OCI-M2 (cell line): ENCODE measurements at regions not wholly inside any gene's neighbourhood (a gene's known extent, or its start where the extent isn't known, plus 50 kb on each side); places are given as distances from the start of the nearest gene placed in this dataset.

Source experiments
- DNase-seq: peaks from one replicate; lab custom pipeline; 2025; ENCODE audit not compliant: unreplicated experiment; lab: John Stamatoyannopoulos, UW

DNA sequence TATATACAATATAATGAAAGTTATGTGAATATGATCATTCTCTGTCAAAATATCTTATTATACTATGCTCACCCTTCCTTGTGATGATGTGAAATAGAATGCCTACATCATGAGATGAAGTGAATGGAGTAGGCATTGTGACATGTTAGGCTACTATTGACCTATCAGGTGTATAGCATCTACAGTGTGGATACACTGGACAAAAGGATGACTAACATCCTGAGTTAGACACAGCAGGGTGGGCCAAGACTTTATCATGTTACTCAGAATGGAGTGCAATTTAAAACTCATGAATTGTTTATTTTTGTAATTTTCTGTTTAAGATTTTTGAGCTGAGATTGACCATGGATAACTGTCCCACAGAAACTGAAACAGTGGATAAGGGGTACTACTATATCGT lies 53.4 kb upstream of the NAV3 start:
- DNase-seq, result no peak

GRCh38 chr12:77774761-77775160 lies 55.9 kb upstream of the NAV3 start:
- DNase-seq, result no peak

- no peak for DNase-seq
Observed at GRCh38 chr12:77772676-77773298, 57.9 kb upstream of the NAV3 start.

GRCh38 chr12:77768558-77768957 lies 62.1 kb upstream of the NAV3 start:
- DNase-seq, result no peak

DNA sequence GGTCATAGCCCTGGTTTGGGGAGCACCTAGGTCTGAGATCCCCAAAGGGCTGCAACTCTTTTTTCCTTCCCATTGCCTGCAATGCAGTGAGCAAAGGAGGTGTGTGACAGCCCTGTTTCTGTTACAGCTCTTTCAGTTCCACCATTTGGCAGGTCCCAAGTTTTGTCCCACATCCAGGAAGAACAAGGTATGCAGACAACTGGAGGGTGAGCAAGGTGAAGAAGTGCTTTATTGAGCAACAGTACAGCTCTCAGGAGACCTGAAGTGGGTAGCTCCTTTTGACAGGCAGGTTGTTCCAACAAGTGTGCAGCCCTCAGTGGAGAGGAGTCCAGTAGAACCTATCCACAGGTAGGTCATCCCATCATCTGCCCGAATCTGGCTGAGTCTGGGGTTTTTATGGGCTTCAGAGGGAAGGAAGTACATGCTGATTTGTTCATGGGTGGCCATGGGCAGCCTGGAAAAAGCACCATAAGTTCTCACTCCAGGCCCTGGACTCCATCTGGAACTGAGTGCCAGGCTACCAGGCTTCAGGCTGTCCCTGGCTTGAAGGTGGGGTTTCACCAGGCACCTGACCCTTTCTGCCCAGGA lies 62.8 kb upstream of the NAV3 start:
- no peak for DNase-seq

DNA sequence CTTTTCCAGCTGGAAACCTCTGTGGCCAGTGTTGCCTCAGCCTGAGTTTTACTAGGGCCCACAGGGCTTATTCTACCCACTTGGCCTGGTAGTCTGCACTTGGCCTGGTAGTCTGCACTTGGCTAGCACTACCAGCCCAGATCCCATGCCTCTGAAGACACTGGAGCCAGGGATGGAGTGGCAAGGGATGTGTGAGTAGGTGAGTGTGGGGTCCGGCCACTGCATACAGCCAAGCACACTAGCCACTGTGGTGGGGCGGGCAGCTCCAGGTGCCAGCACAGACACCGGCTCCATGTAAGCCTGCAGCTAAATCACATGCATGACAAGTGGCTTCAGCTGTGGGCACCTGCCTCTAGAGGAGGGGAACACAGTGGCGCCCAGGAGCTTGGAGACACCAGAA lies 63.4 kb upstream of the NAV3 start:
- no peak for DNase-seq

DNA sequence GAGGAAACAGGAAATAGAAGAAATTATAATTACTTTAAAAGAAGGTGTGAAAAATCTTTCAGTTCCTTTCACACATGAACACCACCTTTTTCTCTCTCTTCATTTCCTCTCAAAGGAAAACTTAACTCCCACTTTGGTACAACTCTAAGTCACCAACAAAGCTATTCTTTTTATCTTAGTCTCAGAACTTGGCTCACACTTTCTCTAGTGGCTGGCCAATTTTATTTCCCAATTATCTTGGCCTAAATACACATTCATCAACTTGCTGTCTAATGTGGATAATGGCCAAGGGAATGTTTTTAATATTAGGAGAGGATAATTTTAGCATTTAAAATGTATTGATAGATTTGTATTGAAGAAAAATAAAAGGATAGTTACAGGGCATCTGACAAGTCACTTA lies 64.5 kb upstream of the NAV3 start:
- no peak for DNase-seq

GRCh38 chr12:77761286-77761685 lies 69.4 kb upstream of the NAV3 start:
- no peak for DNase-seq

DNA sequence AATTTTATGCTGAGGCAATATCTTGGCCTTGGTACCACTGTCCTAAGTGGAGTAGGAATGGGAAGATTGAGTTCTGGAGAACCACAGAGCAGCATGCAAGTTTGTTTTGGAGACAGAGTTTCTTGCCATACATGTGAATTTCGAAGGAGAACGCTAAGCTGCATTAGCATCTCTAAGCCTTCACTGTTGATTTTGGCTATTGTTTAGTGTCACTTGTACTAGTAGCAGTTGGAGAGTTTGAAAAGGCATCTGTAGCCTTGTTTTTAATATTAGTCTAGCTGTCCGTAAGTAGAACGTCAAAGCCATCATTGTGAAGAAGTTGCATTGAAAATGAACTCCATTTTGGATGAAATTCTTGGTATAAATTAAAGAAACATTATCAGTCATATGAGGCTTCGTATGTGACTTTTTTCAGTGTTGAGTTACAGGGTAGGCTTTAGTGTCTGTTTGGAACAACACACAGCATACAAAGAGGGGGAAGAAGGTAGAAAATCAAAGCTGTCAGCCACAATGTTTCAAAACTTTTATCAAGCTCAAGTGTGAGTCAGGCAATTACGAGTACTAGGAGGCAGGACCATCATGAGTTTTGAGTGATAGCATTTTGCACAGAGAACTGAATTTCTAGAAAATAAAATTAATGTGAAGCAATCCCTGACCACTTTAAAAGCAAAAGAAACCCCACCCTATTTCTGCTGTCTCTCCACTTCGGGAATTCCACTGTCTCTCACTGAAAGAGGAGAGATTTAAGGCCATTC lies 70.2 kb upstream of the NAV3 start:
- DNase-seq, result no peak

- DNase-seq, result no peak
Observed at GRCh38 chr12:77754086-77754485, 76.6 kb upstream of the NAV3 start.

GRCh38 chr12:77751939-77752338 lies 78.8 kb upstream of the NAV3 start:
- no peak for DNase-seq

DNA sequence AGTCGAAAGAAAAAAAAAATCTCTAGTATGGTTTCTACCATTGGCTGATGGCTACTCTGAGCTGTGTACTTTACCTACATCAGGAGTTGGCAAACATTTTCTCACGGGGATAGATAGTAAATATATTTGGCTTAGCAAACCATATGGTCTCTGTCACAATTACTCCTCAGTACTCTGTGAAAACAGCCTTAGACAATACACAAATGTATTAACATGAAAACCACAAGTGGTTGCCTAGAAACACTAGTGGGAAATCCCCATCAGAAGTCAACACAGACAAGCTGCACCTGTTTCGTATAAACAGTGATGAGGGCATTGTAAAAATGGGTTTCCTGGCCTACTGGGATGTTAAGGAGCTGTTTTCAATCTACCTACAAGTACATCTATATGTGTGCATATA lies 84.6 kb upstream of the NAV3 start:
- no peak for DNase-seq

GRCh38 chr12:77745624-77746023 lies 85.1 kb upstream of the NAV3 start:
- DNase-seq, result no peak

- DNase-seq, result no peak
Observed at GRCh38 chr12:77742631-77743030, 88.1 kb upstream of the NAV3 start.

- DNase-seq, result no peak
Observed at GRCh38 chr12:77741974-77742517, 88.6 kb upstream of the NAV3 start.

DNA sequence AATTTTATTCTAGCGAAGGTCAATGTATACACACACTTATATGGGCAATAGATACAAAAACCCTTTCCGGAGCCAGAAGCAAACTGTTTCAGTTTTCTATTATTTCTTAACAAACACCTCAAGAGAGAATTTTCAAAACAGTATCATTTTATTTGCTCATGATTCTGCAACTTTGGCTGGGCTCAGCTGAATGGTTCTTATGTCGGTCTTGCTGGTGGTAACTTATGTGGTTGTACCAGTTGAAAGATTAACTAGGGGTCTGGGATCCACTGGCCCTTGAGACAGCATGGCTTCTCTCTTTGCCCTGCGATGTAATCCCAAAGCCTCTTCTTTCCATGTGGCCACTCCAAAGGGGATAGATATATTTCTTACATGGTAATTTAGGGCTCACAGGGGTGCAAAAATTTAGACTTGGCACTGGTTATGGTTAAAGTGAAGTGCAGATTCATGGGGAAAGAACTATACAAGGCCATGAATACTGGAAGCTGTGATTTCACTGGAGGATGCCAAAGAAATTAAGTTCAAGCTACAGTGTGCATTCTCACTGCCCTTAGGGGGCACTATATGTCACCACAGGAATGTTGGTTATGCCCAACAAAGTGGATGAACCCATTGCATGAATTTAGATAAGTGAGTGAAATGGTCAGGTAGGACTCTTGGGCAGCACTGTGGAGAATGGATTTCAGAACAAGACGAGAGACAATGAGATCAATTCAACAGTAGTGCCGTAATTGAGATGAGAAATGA lies 94.3 kb upstream of the NAV3 start:
- DNase-seq, result no peak

DNA sequence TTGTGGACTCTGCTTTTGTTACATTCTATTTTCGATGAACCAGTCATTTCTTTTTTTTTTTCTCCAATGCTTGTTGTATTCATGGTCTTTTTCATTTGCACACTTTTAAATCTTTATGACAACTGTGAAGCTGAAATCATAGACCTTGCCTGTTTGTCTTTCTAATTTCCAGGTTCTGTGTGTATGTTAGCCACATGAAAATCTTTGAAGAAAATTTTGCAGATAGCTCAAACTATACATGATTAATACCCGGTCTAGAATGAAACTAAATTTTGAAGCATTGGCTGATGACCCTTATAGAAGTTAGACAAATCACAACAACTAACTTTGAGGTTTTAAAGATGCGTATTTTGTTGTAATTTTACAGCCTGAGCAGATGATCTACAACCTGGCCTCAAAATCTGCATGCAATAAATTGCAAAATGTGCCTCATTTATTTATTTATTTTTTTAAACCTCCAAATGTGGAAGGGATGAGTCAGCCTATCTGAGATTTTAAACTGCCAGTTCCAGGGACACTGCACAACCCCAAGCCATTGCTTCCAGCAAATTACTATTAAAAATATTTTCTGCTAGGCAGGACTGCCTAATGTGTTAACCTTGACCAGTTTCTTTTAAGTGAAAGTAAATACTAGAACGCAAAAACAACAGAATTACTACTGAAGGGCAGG lies 96.3 kb upstream of the NAV3 start:
- no peak for DNase-seq

GRCh38 chr12:77728018-77728417 lies 102.7 kb upstream of the NAV3 start:
- DNase-seq, result no peak

DNA sequence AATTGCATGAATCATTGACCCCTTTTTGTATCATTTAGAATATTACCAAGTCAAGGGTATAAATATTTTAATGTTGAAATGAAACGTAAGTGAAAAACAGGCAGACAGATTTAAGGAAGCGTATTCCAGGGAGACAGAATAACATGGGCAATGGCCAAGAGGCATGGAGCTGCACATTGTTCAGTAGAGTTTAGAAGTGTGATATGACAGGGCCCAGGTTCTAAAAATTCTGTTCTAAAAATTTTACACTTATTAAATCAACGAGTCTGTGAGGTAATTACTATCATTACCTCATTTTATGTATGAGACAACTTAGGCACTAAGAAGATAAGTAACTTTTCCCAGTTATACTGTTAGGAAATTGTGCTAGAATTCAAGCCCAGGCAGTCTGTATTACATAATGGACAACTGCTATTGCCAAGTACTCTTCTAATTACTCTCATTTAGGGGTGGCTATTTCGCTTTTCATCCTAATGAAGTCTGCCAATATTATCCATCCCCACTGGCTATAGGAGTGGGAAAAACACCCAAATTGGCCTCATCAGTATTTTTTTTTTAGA lies 103.2 kb upstream of the NAV3 start:
- DNase-seq, result no peak

DNA sequence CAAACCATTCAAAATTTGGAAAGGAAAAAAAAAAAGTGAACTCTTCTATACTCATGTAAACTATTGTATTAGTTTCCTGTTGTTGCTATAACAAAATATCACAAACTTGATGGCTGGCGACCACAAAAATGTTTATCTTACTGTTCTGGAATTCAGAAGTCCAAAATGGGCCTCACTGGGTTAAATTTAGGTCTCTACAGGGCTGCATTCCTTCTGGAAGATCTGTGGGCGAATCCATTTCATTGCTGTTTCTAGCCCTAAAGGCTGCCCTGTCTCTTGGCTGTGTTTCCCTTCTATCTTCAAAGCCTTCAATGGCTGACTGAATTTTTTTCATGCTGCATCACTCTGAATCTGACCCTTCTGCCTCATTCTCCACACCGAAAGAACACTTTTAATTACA lies 105.1 kb upstream of the NAV3 start:
- no peak for DNase-seq
